HG03175 (cell line): ENCODE measurements at regions not wholly inside any gene's neighbourhood (a gene's known extent, or its start where the extent isn't known, plus 50 kb on each side); places are given as distances from the start of the nearest gene placed in this dataset.
"Not testable (repeated sequence)": the region's sequence is repeated elsewhere in the genome, so short reads cannot be mapped to it uniquely, and the experiment has no call there.

Experiments used
- ATAC-seq: cut with Tn5 transposase; IDR thresholded peaks from one replicate; pipeline ENCODE4 v1.9.1; 2021; ENCODE audit warnings: mild to moderate bottlenecking, moderate library complexity; ENCODE audit not compliant: unreplicated experiment

- no peak for ATAC-seq
Measured at GRCh38 chr4:75422998-75423397, 91.2 kb downstream of the RCHY1 start.

- ATAC-seq: no peak
Measured at GRCh38 chr4:75412746-75413145, 101.5 kb downstream of the RCHY1 start.

- no peak for ATAC-seq
Measured at GRCh38 chr4:75398501-75398900, 115.7 kb downstream of the RCHY1 start.

GRCh38 chr4:75391489-75392166, 122.6 kb downstream of the RCHY1 start:
- no peak for ATAC-seq

- ATAC-seq: not testable (repeated sequence)
Measured at GRCh38 chr4:75386426-75386825, 127.8 kb downstream of the RCHY1 start.

GRCh38 chr4:75385106-75385505, 129.1 kb downstream of the RCHY1 start:
- no peak for ATAC-seq

GRCh38 chr4:75376543-75376942, 137.7 kb downstream of the RCHY1 start:
- ATAC-seq: no peak

GRCh38 chr4:75371915-75372314, 142.3 kb downstream of the RCHY1 start:
- ATAC-seq: no peak

GRCh38 chr4:75370576-75370975, 143.6 kb downstream of the RCHY1 start:
- no peak for ATAC-seq

- ATAC-seq: no peak
Measured at GRCh38 chr4:75345423-75345822, 168.8 kb downstream of the RCHY1 start.

GRCh38 chr4:75344915-75345314, 169.3 kb downstream of the RCHY1 start:
- no peak for ATAC-seq

GRCh38 chr4:75343333-75343732, 170.9 kb downstream of the RCHY1 start:
- ATAC-seq: no peak

GRCh38 chr4:75340561-75340960, 173.6 kb downstream of the RCHY1 start:
- no peak for ATAC-seq

GRCh38 chr4:75338352-75338880, 175.8 kb downstream of the RCHY1 start:
- no peak for ATAC-seq

- no peak for ATAC-seq
Measured at GRCh38 chr4:75327804-75328512, 186.2 kb downstream of the RCHY1 start.

- no peak for ATAC-seq
Measured at GRCh38 chr4:75325318-75325979, 188.8 kb downstream of the RCHY1 start.

GRCh38 chr4:75321484-75321883, 192.7 kb downstream of the RCHY1 start:
- no peak for ATAC-seq

GRCh38 chr4:75317641-75318040, 196.6 kb downstream of the RCHY1 start:
- ATAC-seq: not testable (repeated sequence)

- ATAC-seq: no peak
Measured at GRCh38 chr4:75308049-75308448, 206.2 kb downstream of the RCHY1 start.

GRCh38 chr4:75306506-75306905, 207.7 kb downstream of the RCHY1 start:
- no peak for ATAC-seq

GRCh38 chr4:75302648-75303047, 211.6 kb downstream of the RCHY1 start:
- no peak for ATAC-seq
